ENCODE measurements at regions not wholly inside any gene's neighbourhood (a gene's known extent, or its start where the extent isn't known, plus 50 kb on each side); places are given as distances from the start of the nearest gene placed in this dataset.

DNA sequence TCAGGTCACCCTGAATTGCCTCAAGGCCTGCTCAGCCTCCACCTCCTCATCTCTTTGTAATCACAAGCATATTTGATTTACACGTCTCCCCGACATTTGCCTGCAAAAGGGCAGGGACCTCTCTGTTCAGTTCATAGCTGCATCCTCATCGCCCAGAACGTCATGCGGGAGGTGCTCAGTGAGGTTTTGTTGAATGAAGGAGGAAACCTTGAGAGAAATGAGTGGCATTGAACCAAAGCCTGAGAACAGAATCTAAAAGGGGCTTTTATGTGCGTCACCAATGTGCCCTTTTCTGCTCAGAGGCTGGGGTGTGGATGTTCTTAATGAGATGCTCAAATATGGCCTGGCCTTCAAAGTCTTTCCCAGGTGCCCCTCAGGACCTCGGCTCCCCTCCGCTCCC lies 50.0 kb upstream of the LHX5 start:
- no peak for DNase-seq (ENCODE audit: low read depth)
